ENCODE measurements at regions not wholly inside any gene's neighbourhood (a gene's known extent, or its start where the extent isn't known, plus 50 kb on each side); places are given as distances from the start of the nearest gene placed in this dataset.
"Not testable (repeated sequence)": the region's sequence is repeated elsewhere in the genome, so short reads cannot be mapped to it uniquely, and the experiment has no call there.

GRCh38 chr19:27966390-27966816 lies 1246.5 kb downstream of the UQCRFS1 start:
- H3K27me3 ChIP-seq = peaks cover 0 to 4% (median 0%) of the 10 kb centered on the region in 7 donors
- ATAC-seq (no peak), DNase-seq (no peak)
- WGBS, 2 donors = 18 to 34% methylated on average over 2 of the region's 2 CpGs
- peak; percentile 24 to 74 (median 64) for TF ChIP-seq CTCF (IDR thresholded peaks at IDR 0.05)
- intact Hi-C loops (cut with DNase I) = loop anchor here in 4 of 10 donors (2.0 to 10.0 kb wide), 4 partner anchors 358 to 748 kb away; no protein-coding TSS in a partner anchor
- no peak overlapping the region for H3K27ac ChIP-seq
- no peak overlapping the region for H3K4me3 ChIP-seq
- no peaks in the 10 kb centered on the region for H3K9me3 ChIP-seq
- H3K4me1 ChIP-seq = peaks cover 0 to 12% (median 0%) of the 10 kb centered on the region in 9 donors
- no peaks in the 10 kb centered on the region for H3K36me3 ChIP-seq

DNA sequence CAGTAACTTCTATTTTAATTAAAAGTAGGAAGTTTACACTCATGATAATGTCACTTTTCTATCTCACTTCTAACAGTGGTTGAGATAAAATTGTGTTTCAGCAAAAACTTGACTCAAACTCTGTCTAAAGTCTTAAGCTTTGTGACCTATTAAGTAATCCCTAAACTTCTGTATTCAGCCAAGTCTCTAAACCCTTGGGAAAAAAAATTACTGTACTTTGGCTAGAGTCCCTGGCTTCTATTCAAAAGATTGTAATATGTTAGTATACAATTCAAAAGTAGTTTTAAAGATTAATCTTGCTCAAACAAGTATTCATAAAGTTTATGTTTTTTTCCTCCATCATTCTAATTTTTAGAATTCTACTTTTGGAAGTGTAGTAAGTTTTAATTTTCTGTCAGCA lies 1248.8 kb downstream of the UQCRFS1 start:
- peaks cover 0 to 10% (median 0%) of the 10 kb centered on the region in 7 donors for H3K27me3 ChIP-seq
- no peak for TF ChIP-seq CTCF (IDR thresholded peaks at IDR 0.05)
- no peaks in the 10 kb centered on the region for H3K36me3 ChIP-seq
- intact Hi-C loops (cut with DNase I) = loop anchor here in 2 of 10 donors (10.0 kb wide), 2 partner anchors 741 to 751 kb away; no protein-coding TSS in a partner anchor
- H3K27ac ChIP-seq = no peak overlapping the region
- H3K9me3 ChIP-seq = no peaks in the 10 kb centered on the region
- peaks cover 0 to 12% (median 0%) of the 10 kb centered on the region in 9 donors for H3K4me1 ChIP-seq
- H3K4me3 ChIP-seq = no peak overlapping the region
- no peak for ATAC-seq
- no peak for DNase-seq

GRCh38 chr19:27962264-27962663 lies 1250.7 kb downstream of the UQCRFS1 start:
- ATAC-seq = no peak
- Histone ChIP-seq H3K4me3 (no peak overlapping the region), H3K36me3 (no peaks in the 10 kb centered on the region), H3K9me3 (no peaks in the 10 kb centered on the region), H3K27ac (no peak overlapping the region), H3K4me1 (peaks cover 0 to 12% (median 0%) of the 10 kb centered on the region in 9 donors), H3K27me3 (peaks cover 0 to 10% (median 0%) of the 10 kb centered on the region in 7 donors)
- DNase-seq = no peak
- intact Hi-C loops (cut with DNase I) = loop anchor here in 2 of 10 donors (10.0 kb wide), 2 partner anchors 743 to 753 kb away; no protein-coding TSS in a partner anchor
- no peak for TF ChIP-seq CTCF (IDR thresholded peaks at IDR 0.05)
- 23 to 43% methylated on average over 3 of the region's 3 CpGs for WGBS, 2 donors

DNA sequence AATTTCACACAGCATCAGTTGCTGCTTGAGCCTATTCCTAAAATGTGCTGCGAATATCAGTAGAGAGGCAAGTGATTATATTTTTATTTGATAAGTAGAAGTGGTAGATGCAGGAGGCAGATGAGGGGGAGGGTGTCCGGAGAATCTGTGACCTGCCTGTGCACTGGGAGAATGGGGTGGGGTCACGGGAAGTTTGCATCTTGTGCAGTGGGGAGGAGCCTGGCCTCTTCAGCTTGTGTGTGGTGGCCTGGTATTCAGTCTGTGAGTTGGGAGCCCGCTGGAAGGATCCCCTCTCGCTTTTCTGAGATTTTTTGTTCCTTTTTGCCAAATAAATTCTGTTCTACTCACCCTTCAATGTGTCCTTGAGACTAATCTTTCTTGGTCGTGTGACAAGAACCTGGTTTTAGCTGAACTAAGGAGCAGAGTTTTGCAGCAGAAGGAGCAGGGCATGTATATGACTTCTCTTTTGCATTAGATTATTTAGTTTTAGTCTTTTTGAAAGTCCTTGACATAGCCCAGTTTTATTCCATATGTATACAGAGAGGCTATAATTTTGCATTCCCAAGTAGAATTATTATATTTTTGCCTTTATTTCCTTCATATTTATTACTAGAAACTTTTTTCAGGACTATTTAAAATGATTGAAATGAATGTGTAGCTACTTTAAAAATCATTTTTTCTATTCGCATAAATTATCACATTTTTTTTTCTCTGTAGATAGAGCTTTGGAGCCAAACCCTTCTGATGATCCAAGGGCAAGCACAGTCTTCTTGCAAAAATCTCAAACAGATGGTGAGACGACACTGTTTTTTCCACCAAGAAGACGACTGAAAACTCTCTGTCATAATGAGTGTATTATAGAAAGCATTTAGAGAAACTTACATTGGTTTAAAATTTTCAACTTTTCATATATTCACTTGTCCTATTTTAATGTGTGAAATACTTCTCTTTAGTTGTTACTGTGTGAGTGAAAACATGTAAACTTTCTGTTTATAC lies 1257.2 kb downstream of the UQCRFS1 start:
- H3K27ac ChIP-seq = no peak overlapping the region
- no peak for TF ChIP-seq CTCF (IDR thresholded peaks at IDR 0.05)
- H3K9me3 ChIP-seq = no peaks in the 10 kb centered on the region
- intact Hi-C loops (cut with DNase I) = no loop called here
- no peaks in the 10 kb centered on the region for H3K4me1 ChIP-seq
- WGBS, 2 donors = 41 to 46% methylated on average over 9 of the region's 9 CpGs
- no peaks in the 10 kb centered on the region for H3K36me3 ChIP-seq
- peaks cover 0 to 10% (median 0%) of the 10 kb centered on the region in 7 donors for H3K27me3 ChIP-seq
- H3K4me3 ChIP-seq = no peak overlapping the region
- ATAC-seq (no peak), DNase-seq (no peak)

GRCh38 chr19:27942607-27943006 lies 1270.3 kb downstream of the UQCRFS1 start:
- H3K27ac ChIP-seq; H3K4me3 ChIP-seq; intact Hi-C loops (cut with DNase I); H3K4me1 ChIP-seq; H3K36me3 ChIP-seq; ATAC-seq; H3K27me3 ChIP-seq; DNase-seq: not testable (repeated sequence)
- WGBS, 2 donors = 54 to 63% methylated on average over 2 to 4 of the region's 4 CpGs
- H3K9me3 ChIP-seq = peaks cover 0 to 32% (median 8%) of the 10 kb centered on the region in 11 donors

Data from heart right ventricle (tissue), 16 donors.